Dedifferentiated amniotic fluid mesenchymal stem cell (primary cell): ENCODE measurements at regions not wholly inside any gene's neighbourhood (a gene's known extent, or its start where the extent isn't known, plus 50 kb on each side); places are given as distances from the start of the nearest gene placed in this dataset.

Experiments
- DNase-seq: peaks from one replicate; pipeline ENCODE4 v3.0.0-alpha.2; 2016; ENCODE audit errors: extremely low spot score

DNA sequence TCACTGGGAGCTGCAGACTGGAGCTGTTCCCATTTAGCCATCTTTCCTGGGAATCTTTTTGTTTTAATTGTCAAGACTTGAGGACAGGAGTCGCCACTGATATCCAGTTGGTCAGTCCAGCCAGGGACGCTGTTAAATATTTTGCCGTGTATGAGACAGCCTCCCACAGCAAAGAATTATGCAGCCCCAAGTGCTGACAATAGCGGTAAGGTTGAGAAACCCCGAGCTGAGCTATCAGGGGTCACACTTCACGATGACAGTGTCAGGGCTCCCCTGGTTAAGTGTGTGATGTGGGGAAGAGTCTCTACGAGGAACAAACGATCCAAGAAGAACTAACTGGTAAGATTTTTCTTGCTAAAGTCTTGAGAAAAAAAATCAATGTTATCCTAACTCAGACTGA lies 372.0 kb upstream of the MPDZ start:
- DNase-seq = no peak

DNA sequence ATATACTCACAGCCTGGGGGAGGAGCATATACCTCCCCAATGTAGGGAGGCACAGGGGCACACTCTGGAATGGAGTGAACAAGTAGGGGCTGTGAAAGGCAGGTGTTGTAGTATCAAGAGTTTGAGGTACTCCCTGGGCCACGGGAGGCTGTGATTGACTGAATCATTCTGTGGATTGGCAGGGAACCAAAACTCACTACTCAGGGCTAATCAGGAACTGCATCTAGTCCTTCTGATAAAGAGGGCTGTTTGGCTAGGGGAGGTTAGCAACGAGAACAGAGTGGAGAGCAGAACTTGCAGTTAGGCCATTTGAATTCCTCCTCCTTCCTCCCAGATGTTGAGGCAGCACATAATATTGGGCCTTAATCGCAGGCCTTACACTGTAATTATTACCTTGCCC lies 369.2 kb upstream of the MPDZ start:
- no peak for DNase-seq

DNA sequence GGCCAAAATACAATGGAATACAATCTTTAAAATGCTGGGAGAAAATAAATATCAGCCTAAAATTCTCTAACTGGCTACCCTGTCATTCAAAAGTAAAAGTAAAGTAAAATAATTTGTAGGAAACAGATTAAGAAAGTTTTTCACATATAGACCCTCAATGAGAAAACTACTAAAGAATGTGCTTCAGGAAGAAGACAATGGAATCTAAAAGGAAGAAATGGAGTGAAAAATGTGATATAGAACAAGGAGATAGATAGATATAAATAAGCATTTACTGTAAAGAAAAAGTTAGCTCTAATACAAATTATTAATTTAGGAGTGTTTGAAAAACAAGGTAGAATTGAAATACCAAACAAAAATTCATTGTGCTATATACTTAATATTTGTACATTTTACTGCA lies 368.6 kb upstream of the MPDZ start:
- no peak for DNase-seq

DNA sequence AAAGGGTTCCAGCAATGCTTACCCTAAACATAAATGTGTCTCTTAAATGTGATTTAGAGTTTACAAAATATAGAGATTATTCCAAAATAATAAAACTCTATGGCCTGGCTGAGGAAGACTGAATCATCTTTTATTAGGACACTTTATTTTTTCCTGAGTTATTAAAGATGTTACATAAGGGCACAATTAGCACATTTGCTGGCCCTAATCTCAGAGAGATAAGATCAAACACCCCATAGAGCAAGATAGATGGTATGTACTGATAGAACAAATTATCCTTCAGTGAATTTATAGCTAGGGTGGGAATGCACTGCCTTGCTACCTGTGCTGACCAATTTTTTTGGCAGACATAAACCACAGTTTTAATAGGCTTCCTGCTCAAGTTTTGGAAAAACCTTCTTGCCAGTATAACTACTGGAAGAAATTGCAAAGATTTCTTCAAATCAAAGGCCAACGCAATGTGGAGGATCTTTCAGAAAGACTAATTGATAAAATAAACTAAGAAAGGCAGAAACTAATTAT lies 367.1 kb upstream of the MPDZ start:
- DNase-seq = no peak

DNA sequence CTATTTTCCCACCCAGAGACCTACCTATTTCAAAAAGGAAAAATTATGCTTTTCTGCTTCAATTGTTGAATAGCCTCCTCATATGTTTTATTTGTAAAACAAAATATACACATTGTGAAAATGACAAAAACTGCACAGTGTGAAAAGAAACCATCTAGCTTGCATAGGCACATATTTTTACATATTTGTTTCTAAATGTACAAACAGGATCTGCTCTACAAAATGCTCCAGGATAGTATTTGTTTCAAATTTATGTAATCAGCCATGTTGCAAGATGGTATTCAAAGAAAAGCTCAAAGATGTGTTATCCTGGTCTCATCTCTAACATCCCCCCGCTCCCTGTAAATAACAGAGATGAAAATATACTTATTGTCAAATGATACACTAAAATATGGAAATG lies 366.1 kb upstream of the MPDZ start:
- DNase-seq = no peak

DNA sequence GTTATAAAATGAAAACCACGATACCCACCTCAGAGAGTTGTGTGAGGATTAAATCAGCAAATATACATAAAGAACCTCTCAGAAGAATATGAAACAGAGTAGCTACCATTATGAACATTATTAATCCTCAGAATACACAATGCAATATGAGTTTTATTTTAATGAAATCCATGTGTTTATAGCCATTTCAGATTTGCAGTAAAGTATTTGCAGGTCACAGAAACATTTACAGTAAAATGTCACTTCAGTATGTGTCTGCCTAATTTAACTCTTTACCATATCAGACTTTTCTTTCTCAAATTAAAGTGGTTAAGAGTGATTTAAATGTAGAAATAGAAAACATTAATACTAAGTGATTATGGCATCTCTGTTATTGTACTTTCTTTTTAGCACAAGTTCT lies 365.2 kb upstream of the MPDZ start:
- no peak for DNase-seq

DNA sequence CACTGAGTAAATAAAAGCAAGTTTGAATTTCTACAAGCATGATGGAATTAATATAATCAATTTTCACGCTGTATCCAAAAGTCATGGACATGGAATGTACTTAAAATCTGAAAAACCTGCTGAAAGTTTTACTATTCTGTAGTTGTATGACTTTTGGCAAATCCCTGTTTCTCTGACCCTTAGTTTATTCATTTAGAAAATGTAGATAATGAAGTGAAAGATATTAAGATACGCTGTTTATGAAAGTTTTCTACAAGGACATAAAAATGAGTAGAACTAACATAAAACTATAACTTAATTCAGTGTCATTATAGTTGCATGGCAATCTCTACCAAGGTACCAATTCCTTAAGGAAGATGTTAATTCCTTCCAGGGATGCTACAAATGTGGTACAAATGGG lies 363.2 kb upstream of the MPDZ start:
- no peak for DNase-seq

DNA sequence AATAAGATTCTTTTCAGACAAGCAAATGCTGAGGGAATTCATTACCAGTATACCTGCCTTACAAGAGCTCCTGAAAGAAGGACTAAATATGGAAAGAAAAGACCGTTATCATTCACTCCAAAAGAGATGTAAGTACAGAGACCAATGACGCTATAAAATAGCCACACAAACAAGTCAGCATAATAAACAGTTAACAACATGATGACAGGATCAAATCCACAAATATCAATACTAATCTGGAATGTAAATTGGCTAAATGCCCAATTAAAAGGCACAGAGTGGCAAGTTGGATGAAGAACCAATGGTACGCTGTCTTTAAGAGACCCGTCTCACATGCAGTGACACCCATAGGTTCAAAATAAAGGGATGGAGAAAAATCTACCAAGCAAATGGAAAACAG lies 349.6 kb upstream of the MPDZ start:
- no peak for DNase-seq

DNA sequence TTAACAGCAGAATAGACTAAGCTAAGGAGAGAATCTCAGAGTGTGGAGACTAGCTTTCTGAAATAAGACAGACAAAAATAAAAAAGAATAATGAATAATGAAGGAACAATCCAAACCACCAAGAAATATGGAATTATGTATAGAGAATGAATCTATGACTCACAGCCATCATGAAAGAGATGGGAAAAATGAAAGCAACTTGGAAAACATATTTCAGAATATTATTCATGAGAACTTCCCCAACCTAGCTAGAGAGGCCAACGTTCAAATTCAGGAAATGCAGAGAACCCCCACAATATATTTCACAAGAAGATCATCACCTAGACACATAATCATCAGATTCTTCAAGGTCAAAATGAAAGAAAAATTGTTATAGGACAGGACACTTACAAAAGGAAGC lies 349.0 kb upstream of the MPDZ start:
- DNase-seq = no peak

DNA sequence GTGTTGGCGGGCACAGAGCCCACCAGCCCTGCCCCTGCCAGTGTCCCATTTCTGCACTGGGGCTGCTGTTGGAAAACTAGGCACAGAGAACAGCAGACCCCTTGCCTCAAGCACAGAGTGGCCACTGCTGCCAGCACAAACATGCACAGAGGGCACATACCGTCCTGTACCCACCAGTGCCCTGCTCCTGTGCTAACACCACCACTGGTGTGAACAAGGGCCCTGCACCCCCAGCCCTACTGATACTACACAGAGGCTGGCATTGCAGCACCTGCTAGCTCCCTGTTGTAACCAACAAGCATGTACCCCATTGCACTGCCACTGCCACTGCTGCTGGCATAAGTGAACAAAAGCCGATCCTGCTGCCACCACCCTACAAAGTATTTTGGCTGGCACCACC lies 348.0 kb upstream of the MPDZ start:
- DNase-seq = no peak

DNA sequence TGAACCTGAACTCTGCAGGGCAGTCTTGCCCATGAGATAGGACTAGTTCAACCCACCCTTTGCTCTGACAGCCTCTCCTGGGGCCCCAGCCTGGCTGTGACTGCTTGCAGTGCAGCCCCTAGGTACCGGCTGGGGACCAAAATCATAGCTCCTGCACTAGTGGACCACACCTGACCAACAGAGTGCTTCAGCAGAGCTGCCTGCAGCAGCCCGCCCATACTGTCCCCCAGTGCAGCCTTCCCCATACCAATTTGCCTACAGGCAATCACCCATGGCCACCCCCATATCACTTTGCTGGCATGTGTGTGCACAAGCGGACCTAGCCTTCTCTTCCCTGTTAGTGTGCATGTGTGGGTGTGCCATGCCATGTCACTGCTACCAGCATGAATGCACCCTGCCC lies 347.6 kb upstream of the MPDZ start:
- no peak for DNase-seq

DNA sequence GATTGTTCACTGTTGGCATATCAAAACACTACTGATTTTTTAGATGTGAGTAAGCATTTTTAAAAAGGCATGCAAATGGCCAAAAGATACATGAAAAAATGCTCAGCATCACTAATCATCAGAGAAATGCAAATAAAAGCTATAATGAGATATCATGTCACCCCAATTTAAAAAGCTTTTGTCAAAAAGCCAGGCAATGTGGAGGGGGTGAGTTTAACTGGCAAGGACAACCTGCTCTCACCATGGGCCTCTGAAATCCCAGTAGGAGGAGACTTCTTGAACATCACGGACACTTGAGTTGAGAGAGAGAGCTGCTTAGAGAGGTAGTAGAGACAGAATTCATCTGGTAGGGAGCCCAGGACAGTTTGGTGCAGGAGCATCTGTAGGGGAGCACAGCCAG lies 347.1 kb upstream of the MPDZ start:
- no peak for DNase-seq

DNA sequence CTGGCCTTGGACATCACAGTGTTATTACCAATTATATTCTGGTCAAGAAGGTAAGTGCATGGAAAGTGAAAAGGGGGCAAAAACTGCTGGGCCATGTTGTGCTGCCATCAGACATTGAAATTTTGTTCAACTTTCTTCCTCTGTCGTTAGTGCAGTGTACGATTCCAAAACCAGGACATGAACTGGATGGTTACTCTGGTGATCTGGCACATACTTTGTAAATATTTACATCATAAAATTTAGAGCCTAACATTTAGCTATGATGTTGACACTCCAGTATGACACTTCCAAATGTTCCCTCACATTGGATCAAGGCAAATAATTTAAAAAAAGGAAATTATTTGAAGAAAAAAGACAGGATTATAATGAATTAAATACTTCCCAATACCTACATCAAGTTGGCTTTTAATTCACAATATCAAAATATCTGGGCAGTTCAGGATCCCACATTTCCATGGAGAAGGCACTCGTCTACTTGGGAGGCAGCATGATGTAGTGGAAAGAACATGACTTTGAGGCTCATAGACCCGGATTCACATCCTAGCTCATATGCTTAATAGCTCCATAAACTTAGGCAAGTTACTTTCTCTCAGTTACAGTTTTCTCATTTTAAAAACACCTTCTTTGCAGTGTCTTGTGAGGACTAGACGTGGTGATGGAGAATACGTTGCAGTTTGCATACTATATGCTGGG lies 342.5 kb upstream of the MPDZ start:
- DNase-seq = no peak

DNA sequence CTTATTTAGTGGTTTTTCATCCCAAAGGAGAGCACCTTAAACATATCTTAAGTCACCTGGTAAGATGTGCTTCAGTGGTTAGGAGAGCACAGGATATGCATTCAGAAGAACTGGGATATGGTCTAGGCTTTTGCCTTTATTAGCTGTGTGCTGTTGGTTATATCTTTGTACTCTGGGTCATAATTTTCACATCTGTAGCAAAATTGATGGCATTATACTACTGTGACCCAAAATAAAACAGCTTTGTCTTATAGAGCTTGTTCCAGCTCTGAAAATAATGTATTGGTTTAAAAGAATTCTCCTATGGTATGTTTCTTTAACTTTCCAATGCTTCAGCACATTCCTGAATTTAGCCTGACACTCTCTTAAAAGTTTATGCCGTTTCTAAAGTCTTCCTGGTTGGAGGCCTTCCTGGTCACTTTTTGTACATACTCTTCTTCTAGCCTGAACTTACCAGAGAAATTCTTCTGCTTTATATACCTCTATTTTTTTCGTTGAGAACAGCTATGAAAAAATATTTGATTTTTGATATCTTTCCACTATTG lies 337.1 kb upstream of the MPDZ start:
- no peak for DNase-seq

DNA sequence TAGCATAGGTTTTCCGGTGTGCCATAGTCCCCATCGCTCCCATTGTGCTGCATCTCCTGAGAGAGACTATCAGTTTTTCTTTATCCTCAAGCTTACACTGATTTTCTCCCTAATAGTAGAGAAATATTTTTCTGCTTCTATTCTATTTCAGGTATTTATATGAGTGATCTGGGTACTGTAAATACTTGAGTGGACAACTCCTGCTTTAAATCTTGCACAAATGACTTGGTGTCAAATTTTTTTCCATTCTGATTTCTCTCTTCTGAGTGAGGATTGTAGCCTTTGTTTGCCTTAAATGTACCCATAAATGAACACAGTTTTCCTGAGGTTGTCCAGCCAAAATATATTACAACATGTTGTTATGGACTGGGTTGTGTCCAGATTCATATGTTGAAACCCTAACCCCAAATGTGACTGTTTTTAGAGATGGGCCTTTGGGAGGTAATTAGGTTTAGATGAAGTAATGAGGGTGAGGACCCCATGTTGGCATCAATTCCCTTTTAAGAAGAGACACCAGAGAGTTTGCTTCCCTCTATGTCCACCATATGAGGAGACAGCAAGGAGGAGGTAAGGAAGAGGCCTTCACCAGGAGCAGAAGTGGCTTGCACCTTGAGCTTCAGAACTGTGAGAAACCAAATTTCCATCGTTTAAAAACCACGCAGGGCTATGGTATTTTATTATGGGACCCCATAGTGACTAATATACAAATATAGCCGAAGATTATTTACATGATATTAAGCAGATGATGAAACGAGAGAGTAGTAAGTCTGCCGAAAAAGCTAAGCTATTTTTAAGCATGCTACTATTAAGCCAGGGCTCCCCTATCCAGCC lies 336.4 kb upstream of the MPDZ start:
- no peak for DNase-seq

DNA sequence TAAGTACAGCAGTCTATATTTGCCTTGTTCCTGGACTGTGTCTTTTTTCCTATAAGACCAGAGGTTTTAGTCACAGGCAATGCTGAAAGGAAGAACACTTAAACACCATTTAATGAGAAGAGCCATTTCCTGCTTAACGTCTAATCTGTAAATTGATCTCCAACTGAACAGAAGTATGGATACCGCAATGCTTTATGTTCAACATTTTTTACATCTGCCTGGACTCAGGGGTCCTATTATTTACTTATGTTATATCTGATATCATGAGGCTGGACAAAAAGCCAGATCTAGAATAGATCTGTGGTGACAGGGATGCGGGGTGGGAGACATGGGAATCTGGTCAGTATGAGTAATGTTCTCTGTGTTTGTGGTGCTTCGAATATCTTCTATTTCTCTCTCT lies 334.6 kb upstream of the MPDZ start:
- no peak for DNase-seq

DNA sequence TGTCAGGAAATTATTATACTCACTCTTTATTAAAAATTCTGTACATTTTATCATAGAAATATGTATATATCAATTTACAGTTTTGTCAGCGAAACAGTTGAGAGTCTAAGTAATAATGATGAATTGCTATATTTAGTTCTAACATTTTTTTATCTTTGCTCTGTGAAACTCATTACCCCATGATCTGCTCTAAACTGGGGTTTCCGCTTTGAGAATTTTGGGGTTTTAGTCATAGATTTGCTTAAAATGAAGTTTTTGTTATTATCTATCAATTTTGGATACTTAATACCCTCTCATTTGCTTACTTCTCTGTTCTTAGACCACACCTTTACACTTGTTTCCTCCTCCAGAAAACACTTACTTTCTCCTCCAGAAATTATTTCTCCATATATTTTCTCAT lies 333.8 kb upstream of the MPDZ start:
- no peak for DNase-seq

DNA sequence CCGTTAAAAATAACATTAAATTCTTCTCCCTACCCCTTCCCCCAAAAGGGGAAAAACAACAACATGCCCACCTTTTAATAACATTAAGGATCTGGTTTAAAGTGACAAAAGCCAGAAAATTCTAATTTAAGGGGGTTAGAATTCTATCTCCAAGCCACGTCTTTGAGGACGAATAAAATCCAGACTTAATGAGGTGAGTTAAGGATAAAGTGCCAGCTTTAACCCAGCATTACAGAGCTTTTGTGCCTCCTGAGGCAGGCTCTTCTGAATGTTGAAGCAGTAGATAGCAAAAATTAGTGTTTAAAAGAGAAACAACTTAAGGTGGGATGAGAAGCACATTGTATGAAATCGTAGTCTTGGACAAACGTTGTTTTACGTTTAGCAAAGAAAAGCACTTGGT lies 329.0 kb upstream of the MPDZ start:
- no peak for DNase-seq

DNA sequence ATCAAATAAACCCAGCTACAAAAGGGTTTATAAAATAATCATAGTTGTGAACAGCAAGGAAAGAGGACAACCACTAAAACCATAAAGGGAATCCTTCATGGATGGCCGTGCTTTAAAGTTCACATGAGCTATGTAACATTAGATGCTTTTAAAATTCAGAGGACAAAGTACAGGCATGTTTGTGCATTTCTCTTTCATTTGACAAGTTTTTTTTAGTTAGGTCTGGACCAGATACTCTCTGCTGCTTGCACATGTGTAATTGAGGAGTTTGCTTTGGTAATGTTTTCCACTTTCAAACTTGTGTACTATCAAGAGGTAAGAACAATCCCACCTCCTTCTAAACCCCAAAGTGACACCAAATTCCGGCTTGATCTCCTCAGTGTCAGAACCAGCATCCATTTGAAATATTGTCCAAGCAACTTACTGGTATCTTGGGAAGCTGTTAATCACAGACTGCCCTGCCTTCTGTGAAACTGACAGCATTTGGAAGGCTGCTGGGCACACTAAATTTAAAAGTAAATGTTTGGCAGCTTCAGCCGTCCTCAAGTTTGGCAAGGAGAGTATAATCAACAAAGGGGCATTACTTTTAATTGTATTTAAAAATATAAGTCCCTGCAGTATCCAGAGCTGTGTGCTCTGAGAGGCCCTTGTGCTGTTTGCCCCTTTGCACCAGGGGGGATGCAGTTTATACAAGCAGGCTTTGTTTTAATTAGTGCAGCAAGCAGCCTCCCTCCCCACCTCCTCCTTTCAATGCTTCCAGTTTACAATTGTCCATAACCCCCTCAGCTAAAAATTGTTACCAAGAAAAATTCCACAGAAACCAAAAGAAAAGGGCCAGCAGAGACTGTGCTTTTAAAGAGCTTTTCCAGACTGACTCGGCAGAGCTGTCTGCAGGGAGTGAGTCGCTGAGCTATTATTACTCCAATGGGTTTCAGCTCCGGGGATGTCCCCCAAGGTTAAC lies 328.3 kb upstream of the MPDZ start:
- DNase-seq = no peak

DNA sequence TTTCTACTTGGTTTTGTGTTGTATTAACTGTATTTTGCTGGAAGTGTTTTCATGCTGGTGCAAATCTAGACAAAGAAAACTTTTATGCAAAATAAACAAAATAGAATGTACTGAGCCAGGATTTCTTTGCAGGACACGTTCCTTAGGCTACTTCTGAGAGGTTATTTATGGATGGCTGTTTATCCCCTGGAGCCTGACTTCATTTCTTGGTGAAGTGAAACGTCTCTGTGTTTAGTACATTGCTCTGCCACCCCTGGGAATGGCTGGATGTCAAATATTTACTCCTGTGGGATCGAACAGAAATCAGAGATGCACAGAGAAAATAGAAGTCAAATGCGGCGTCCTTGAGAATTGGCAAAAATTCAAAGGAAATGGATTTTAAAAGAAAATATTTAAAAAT lies 327.1 kb upstream of the MPDZ start:
- DNase-seq = no peak

DNA sequence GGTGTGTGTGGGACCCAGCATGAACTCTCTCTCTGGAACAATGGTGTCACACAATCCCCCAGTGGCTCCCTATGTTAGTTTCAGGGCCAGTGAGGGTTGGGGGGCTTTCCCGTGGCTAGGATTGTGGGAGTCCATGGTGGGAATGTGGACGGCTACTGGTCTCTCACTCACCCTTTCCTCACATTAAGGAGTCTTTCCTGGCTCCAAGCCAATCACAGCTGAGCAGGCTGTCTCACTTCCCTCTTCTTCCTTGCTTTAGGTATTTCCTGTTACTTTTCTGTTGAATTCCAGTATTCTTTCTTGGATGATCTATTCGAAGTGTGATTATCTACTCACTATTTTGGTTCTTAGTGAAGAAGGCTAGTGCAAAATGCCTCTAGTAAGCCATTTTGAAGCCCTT lies 324.4 kb upstream of the MPDZ start:
- no peak for DNase-seq

DNA sequence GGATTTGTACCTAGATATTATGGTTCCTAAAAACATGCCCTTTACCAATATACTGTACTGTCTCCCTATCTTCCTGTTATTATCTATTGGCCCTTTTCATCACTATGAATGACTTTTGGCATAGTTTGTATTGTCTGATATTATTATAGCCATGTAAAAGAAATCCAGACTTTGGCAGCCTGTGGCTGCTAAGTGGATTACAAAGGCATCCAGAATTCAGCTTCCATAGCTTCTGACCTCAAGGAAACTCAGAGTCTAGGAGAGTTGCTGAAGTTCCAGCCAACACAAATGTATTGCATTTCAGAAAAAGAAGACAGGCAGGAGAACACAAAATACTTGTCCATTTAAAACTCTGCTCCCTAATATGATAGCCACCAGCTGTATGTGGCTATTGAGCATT lies 319.2 kb upstream of the MPDZ start:
- DNase-seq = no peak
